Mesenchymal stem cell (in vitro differentiated cells and primary cell): ENCODE measurements at regions not wholly inside any gene's neighbourhood (a gene's known extent, or its start where the extent isn't known, plus 50 kb on each side); places are given as distances from the start of the nearest gene placed in this dataset.
"Not testable (repeated sequence)": the region's sequence is repeated elsewhere in the genome, so short reads cannot be mapped to it uniquely, and the experiment has no call there.

ENCODE experiments used
- DNase-seq: peaks from one replicate; pipeline ENCODE4 v3.0.0-alpha.2; 2013
- H2AFZ ChIP-seq: one replicate; pipeline ENCODE4 v1.6.1; 2013; ENCODE audit warnings: low read depth, mild to moderate bottlenecking, control low read depth, inconsistent platforms, low read length, moderate library complexity
- H2AK5ac ChIP-seq: 2 replicates; pipeline ENCODE4 v1.6.1; 2013; ENCODE audit warnings: low read length, moderate library complexity, mild to moderate bottlenecking, inconsistent platforms; ENCODE audit not compliant: severe bottlenecking
- H2BK120ac ChIP-seq: one replicate; pipeline ENCODE4 v1.6.1; 2013; ENCODE audit warnings: low read depth, mild to moderate bottlenecking, inconsistent platforms, low read length, moderate library complexity
- H2BK12ac ChIP-seq, 2 experiments: one replicate each; pipeline ENCODE4 v1.6.1; 2013; ENCODE audit warnings: inconsistent platforms in 2 of 2, low read length in 2 of 2, mild to moderate bottlenecking in 2 of 2, moderate library complexity in 2 of 2, control low read depth in 1 of 2
- H2BK15ac ChIP-seq: one replicate; pipeline ENCODE4 v1.6.1; 2013; ENCODE audit warnings: mild to moderate bottlenecking, low read depth, inconsistent platforms; ENCODE audit not compliant: poor library complexity, severe bottlenecking
- H2BK5ac ChIP-seq: 2 replicates; pipeline ENCODE4 v1.6.1; 2013; ENCODE audit warnings: low read depth, mild to moderate bottlenecking, low read length, control low read depth, inconsistent platforms; ENCODE audit not compliant: poor library complexity, severe bottlenecking
- H3K14ac ChIP-seq, 2 experiments: one replicate each; pipeline ENCODE4 v1.6.1; 2013; ENCODE audit warnings: inconsistent platforms in 2 of 2, low read length in 2 of 2, control low read depth in 1 of 2, mild to moderate bottlenecking in 1 of 2, moderate library complexity in 1 of 2
- H3K18ac ChIP-seq, 2 experiments: one replicate each; pipeline ENCODE4 v1.6.1; 2013; ENCODE audit warnings: inconsistent platforms in 2 of 2, low read length in 2 of 2, control low read depth in 1 of 2, low read depth in 1 of 2, mild to moderate bottlenecking in 1 of 2
- H3K23ac ChIP-seq, 2 experiments: one replicate each; pipeline ENCODE4 v1.6.1; 2013; ENCODE audit warnings: inconsistent platforms in 2 of 2, low read length in 2 of 2, mild to moderate bottlenecking in 2 of 2, moderate library complexity in 2 of 2, control low read depth in 1 of 2
- H3K27ac ChIP-seq: 2 replicates; pipeline ENCODE4 v1.5.1; 2013; ENCODE audit warnings: mild to moderate bottlenecking, moderate library complexity, low read length, control low read depth, inconsistent platforms; ENCODE audit not compliant: poor library complexity, severe bottlenecking
- H3K27me3 ChIP-seq, 2 experiments: 2 replicates each; pipeline versions ENCODE4 v1.6.1 to v1.7.0; 2013; ENCODE audit warnings: low read length in 2 of 2, mild to moderate bottlenecking in 2 of 2, moderate library complexity in 2 of 2, control low read depth in 1 of 2, inconsistent platforms in 1 of 2; ENCODE audit not compliant: control insufficient read depth in 1 of 2, insufficient read depth in 1 of 2
- H3K36me3 ChIP-seq, 2 experiments: 2 replicates each; pipeline versions ENCODE4 v1.6.1 to v1.7.0; 2013; ENCODE audit warnings: low read length in 2 of 2, control low read depth in 1 of 2, inconsistent platforms in 1 of 2, low read depth in 1 of 2, mild to moderate bottlenecking in 1 of 2; ENCODE audit not compliant: insufficient read depth in 2 of 2, control insufficient read depth in 1 of 2
- H3K4ac ChIP-seq, 2 experiments: one replicate each; pipeline ENCODE4 v1.6.1; 2013; ENCODE audit warnings: inconsistent platforms in 2 of 2, low read length in 2 of 2, mild to moderate bottlenecking in 2 of 2, moderate library complexity in 2 of 2, control low read depth in 1 of 2, low read depth in 1 of 2
- H3K4me1 ChIP-seq: 2 replicates; pipeline ENCODE4 v1.6.1; 2013; ENCODE audit warnings: low read depth, low read length, control low read depth; ENCODE audit not compliant: control insufficient read depth, insufficient read depth
- H3K4me2 ChIP-seq: 2 replicates; pipeline ENCODE4 v1.6.1; 2013; ENCODE audit warnings: low read length, mild to moderate bottlenecking, inconsistent platforms; ENCODE audit not compliant: poor library complexity, severe bottlenecking
- H3K4me3 ChIP-seq, 2 experiments: 2 replicates each; pipeline versions ENCODE4 v1.5.1 to v1.7.0; 2013; ENCODE audit warnings: low read length in 2 of 2, mild to moderate bottlenecking in 2 of 2, control low read depth in 1 of 2, low read depth in 1 of 2; ENCODE audit not compliant: insufficient read depth in 1 of 2
- H3K79me1 ChIP-seq: replicated peaks from 2 replicates; pipeline ENCODE4 v1.6.1; 2013; ENCODE audit warnings: mild to moderate bottlenecking, control low read depth, low read length, inconsistent platforms; ENCODE audit not compliant: poor library complexity, severe bottlenecking
- H3K9ac ChIP-seq: 2 replicates; pipeline ENCODE4 v1.7.0; 2013; ENCODE audit warnings: mild to moderate bottlenecking, low read length, moderate library complexity
- H3K9me3 ChIP-seq: 2 replicates; pipeline ENCODE4 v1.7.0; 2013; ENCODE audit warnings: mild to moderate bottlenecking, low read length; ENCODE audit not compliant: control insufficient read depth
- H4K8ac ChIP-seq: one replicate; pipeline ENCODE4 v1.6.1; 2013; ENCODE audit warnings: inconsistent platforms, mild to moderate bottlenecking, low read length, moderate library complexity
- H4K91ac ChIP-seq: one replicate; pipeline ENCODE4 v1.6.1; 2013; ENCODE audit warnings: mild to moderate bottlenecking, low read length, inconsistent platforms
- WGBS: methylation state at CpG from one replicate; pipeline ENCODE4 v1.1.7; 2013; ENCODE audit warnings: mixed read lengths; 5-methylcytosine and 5-hydroxymethylcytosine counted together

DNA sequence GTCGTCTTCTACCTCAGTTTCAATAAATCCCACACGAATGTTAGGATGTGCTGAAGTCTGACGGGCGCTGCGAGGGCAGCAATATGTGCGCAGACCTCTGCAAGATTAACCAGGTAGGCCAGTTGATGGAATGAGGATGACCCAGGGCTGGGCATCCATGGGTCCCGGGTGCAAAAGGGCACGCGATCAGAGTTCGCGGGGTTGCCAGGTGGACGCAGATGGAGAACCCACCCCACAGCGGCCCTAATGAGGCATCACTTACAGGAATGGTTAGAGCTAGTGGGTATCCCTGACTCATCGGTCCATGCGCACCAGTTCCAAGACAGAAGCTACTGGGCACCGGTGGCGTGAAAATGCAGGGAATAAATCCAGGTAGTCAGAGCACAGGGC is 2116.0 kb downstream of the TP53TG3F start:
- no peaks in the 10 kb centered on the region for H3K27me3 ChIP-seq
- H3K27ac ChIP-seq, result no peak overlapping the region
- no peaks in the 10 kb centered on the region for H3K79me1 ChIP-seq
- no peak overlapping the region for H3K4ac ChIP-seq
- H3K9me3 ChIP-seq, result peaks cover 16% of the 10 kb centered on the region
- no peak overlapping the region for H3K23ac ChIP-seq
- no peak overlapping the region for H3K9ac ChIP-seq
- H3K36me3 ChIP-seq, result no peaks in the 10 kb centered on the region
- no peak overlapping the region for H2BK12ac ChIP-seq
- no peak overlapping the region for H3K18ac ChIP-seq
- no peak overlapping the region for H2AK5ac ChIP-seq
- H2BK5ac ChIP-seq, result no peak overlapping the region
- no peak for DNase-seq
- no peak overlapping the region for H3K4me3 ChIP-seq
- no peak overlapping the region for H2BK15ac ChIP-seq
- H3K4me2 ChIP-seq, result no peak overlapping the region
- no peak overlapping the region for H4K91ac ChIP-seq
- H2BK120ac ChIP-seq, result no peak overlapping the region
- no peak overlapping the region for H2AFZ ChIP-seq
- no peak overlapping the region for H4K8ac ChIP-seq
- no peak overlapping the region for H3K14ac ChIP-seq
- H3K4me1 ChIP-seq, result no peaks in the 10 kb centered on the region
- WGBS, result 92% methylated on average over 17 of the region's 17 CpGs

- DNase-seq, result no peak
- WGBS, result 44% methylated on average over 1 of the region's 1 CpG
- Histone ChIP-seq H3K4ac (no peak overlapping the region), H3K14ac (no peak overlapping the region), H3K79me1 (no peaks in the 10 kb centered on the region), H3K4me2 (no peak overlapping the region), H3K27ac (no peak overlapping the region), H3K9ac (no peak overlapping the region), H3K4me1 (no peaks in the 10 kb centered on the region), H4K91ac (no peak overlapping the region), H2BK15ac (no peak overlapping the region), H2AK5ac (no peak overlapping the region), H2BK5ac (no peak overlapping the region), H3K4me3 (no peak overlapping the region), H3K23ac (no peak overlapping the region), H3K18ac (no peak overlapping the region), H3K27me3 (no peaks in the 10 kb centered on the region), H2AFZ (no peak overlapping the region), H2BK120ac (no peak overlapping the region), H2BK12ac (no peak overlapping the region), H3K9me3 (peaks cover 10% of the 10 kb centered on the region), H4K8ac (no peak overlapping the region), H3K36me3 (no peaks in the 10 kb centered on the region)
Measured at GRCh38 chr16:35585411-35585810, 2126.0 kb downstream of the TP53TG3F start.

DNA sequence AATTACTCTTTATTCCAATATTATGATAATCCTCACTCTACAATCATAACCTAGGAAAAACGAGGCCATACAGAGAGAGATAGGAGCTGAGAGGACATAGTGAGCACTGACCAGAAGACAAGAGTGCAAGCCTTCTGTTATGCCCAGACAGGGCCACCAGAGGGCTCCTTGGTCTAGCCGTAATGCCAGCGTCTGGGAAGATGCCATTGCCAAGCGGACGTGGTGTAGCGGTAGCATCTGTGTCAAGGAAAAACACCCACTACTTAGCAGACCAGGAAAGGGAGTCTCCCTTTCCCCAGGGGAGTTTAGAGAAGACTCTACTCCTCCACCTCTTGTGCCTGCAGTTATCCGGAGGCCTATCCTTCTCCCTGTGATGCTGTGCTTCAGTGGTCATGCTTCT is 2131.5 kb downstream of the TP53TG3F start:
- not testable (repeated sequence) for H2BK120ac ChIP-seq, H3K18ac ChIP-seq, H3K27me3 ChIP-seq, H3K23ac ChIP-seq, DNase-seq, H2BK12ac ChIP-seq, H4K8ac ChIP-seq, H3K9me3 ChIP-seq, H2BK5ac ChIP-seq, H2AK5ac ChIP-seq, H2BK15ac ChIP-seq, H3K4ac ChIP-seq, H3K14ac ChIP-seq, H3K36me3 ChIP-seq, H3K79me1 ChIP-seq, H3K4me2 ChIP-seq, H3K4me3 ChIP-seq, H3K27ac ChIP-seq, H3K9ac ChIP-seq, H4K91ac ChIP-seq, H2AFZ ChIP-seq, H3K4me1 ChIP-seq
- WGBS, result 51% methylated on average over 7 of the region's 7 CpGs

DNA sequence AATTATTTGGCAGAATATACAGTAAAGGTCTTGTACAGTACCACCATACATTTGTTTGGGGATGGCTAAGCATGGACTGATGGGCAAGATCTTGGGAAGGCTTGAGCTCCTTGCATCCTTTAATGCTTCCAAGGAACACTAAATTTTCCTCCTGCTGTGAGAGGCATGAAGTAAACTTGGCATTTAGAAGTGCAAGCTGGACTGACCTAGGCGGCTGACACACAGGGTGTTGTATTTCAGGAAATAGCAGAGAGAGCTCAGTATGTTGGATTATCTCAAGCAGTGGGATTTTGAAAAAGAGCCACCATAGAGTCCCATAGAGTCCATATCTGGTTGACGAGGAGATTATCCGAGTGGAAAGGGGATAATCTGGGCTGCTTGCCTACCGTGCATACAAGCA is 2137.1 kb downstream of the TP53TG3F start:
- WGBS, result 73% methylated on average over 4 of the region's 4 CpGs
- Histone ChIP-seq H3K4ac (no peak overlapping the region), H3K27ac (no peak overlapping the region), H3K4me3 (no peak overlapping the region), H3K27me3 (no peaks in the 10 kb centered on the region), H3K9me3 (peaks cover 4% of the 10 kb centered on the region), H3K79me1 (no peaks in the 10 kb centered on the region), H2BK12ac (no peak overlapping the region), H2BK15ac (no peak overlapping the region), H4K8ac (no peak overlapping the region), H2BK120ac (no peak overlapping the region), H3K23ac (no peak overlapping the region), H3K4me1 (no peaks in the 10 kb centered on the region), H3K18ac (no peak overlapping the region), H3K4me2 (no peak overlapping the region), H2AFZ (no peak overlapping the region), H2AK5ac (no peak overlapping the region), H3K9ac (no peak overlapping the region), H3K14ac (no peak overlapping the region), H2BK5ac (no peak overlapping the region), H3K36me3 (no peaks in the 10 kb centered on the region), H4K91ac (no peak overlapping the region)
- DNase-seq, result no peak
